Ishikawa (cell line): ENCODE measurements at regions not wholly inside any gene's neighbourhood (a gene's known extent, or its start where the extent isn't known, plus 50 kb on each side); places are given as distances from the start of the nearest gene placed in this dataset.

ENCODE experiments used
- CEBPB ChIP-seq: IDR thresholded peaks from 2 replicates; pipeline ENCODE4 v1.6.1; 2012
- CREB1 ChIP-seq: IDR thresholded peaks from 2 replicates; pipeline ENCODE4 v1.6.1; 2012; ENCODE audit warnings: low read depth
- EGR1 ChIP-seq: IDR thresholded peaks from 2 replicates; pipeline ENCODE4 v1.6.1; 2012
- EP300 ChIP-seq: IDR thresholded peaks from 2 replicates; pipeline ENCODE4 v1.6.1; 2012; ENCODE audit warnings: borderline replicate concordance
- FOXM1 ChIP-seq: IDR thresholded peaks from 2 replicates; pipeline ENCODE4 v1.6.1; 2012; ENCODE audit warnings: low read depth, borderline replicate concordance
- NFIC ChIP-seq: IDR thresholded peaks from 2 replicates; pipeline ENCODE4 v1.6.1; 2012
- RAD21 ChIP-seq: IDR thresholded peaks from 2 replicates; pipeline ENCODE4 v1.6.1; 2012; ENCODE audit warnings: low read depth
- TAF1 ChIP-seq: IDR thresholded peaks from 2 replicates; pipeline ENCODE4 v1.6.1; 2012; ENCODE audit warnings: low read depth, mild to moderate bottlenecking
- TCF12 ChIP-seq: IDR thresholded peaks from 2 replicates; pipeline ENCODE4 v1.6.1; 2012; ENCODE audit warnings: low read depth
- TEAD4 ChIP-seq: IDR thresholded peaks from 2 replicates; pipeline ENCODE4 v1.6.1; 2012
- USF1 ChIP-seq: IDR thresholded peaks from 2 replicates; pipeline ENCODE4 v1.6.1; 2012
- YY1 ChIP-seq: IDR thresholded peaks from 2 replicates; pipeline ENCODE4 v1.6.1; 2012; ENCODE audit warnings: low read depth
- ZBTB7A ChIP-seq: IDR thresholded peaks from 2 replicates; pipeline ENCODE4 v1.6.1; 2012; ENCODE audit warnings: low read depth
- TF ChIP-seq, protein P1 (sequence below): IDR thresholded peaks from 2 replicates; pipeline ENCODE4 v1.6.1; 2012
- TF ChIP-seq, protein P2 (sequence below): IDR thresholded peaks from 2 replicates; pipeline ENCODE4 v1.6.1; 2012; ENCODE audit warnings: low read depth, mild to moderate bottlenecking

DNA sequence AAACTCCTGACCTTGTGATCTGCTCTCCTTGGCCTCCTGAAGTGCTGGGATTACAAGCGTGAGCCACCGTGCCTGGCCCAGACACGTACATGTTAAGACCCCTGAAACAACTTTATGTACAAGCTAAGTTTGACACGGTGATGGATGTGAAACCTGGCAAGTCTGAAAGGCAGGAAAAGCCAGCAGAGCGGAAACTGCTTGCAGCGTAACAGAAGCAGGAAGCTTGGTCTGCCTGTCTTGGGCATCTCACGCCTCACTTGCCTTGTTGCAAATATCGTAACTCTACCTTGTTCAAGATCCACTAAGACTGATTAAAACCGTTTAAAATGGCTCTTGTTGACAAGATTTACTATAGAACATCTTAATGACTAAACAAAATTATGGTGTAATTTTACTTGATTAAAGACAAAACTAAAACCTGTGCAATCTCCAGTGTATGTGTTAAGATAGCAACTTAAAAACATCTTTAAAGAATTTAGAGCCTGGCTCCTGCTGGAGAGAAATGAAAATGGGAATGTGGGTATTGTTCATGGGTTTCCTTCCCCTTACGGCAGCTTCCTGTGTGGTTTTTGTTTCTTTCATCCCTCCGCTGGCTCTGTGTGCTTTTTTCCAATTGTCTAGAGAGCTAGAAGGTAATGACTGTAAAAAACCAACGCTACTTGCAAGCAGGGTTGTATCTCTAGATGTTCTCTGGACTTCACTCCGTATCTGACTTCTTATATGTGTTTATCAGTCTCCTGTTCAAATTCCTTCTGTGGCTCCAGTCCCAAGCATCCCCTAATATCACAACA is 477.6 kb downstream of the XYLT1 start:
- TF ChIP-seq RAD21 = no peak
- TF ChIP-seq, protein P1, sequence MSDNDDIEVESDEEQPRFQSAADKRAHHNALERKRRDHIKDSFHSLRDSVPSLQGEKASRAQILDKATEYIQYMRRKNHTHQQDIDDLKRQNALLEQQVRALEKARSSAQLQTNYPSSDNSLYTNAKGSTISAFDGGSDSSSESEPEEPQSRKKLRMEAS = no peak
- TF ChIP-seq CEBPB = no peak
- TF ChIP-seq EP300 = no peak
- no peak for TF ChIP-seq USF1
- TF ChIP-seq TAF1 = no peak
- no peak for TF ChIP-seq CREB1
- TF ChIP-seq, protein P2, sequence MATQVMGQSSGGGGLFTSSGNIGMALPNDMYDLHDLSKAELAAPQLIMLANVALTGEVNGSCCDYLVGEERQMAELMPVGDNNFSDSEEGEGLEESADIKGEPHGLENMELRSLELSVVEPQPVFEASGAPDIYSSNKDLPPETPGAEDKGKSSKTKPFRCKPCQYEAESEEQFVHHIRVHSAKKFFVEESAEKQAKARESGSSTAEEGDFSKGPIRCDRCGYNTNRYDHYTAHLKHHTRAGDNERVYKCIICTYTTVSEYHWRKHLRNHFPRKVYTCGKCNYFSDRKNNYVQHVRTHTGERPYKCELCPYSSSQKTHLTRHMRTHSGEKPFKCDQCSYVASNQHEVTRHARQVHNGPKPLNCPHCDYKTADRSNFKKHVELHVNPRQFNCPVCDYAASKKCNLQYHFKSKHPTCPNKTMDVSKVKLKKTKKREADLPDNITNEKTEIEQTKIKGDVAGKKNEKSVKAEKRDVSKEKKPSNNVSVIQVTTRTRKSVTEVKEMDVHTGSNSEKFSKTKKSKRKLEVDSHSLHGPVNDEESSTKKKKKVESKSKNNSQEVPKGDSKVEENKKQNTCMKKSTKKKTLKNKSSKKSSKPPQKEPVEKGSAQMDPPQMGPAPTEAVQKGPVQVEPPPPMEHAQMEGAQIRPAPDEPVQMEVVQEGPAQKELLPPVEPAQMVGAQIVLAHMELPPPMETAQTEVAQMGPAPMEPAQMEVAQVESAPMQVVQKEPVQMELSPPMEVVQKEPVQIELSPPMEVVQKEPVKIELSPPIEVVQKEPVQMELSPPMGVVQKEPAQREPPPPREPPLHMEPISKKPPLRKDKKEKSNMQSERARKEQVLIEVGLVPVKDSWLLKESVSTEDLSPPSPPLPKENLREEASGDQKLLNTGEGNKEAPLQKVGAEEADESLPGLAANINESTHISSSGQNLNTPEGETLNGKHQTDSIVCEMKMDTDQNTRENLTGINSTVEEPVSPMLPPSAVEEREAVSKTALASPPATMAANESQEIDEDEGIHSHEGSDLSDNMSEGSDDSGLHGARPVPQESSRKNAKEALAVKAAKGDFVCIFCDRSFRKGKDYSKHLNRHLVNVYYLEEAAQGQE = no peak
- TF ChIP-seq TEAD4 = no peak
- TF ChIP-seq FOXM1 = no peak
- TF ChIP-seq YY1 = no peak
- no peak for TF ChIP-seq ZBTB7A
- no peak for TF ChIP-seq EGR1
- no peak for TF ChIP-seq TCF12

GRCh38 chr16:16994831-16995230 is 475.9 kb downstream of the XYLT1 start:
- no peak for TF ChIP-seq CEBPB
- no peak for TF ChIP-seq ZBTB7A
- no peak for TF ChIP-seq EP300
- TF ChIP-seq CREB1 = no peak
- TF ChIP-seq USF1 = no peak
- TF ChIP-seq TCF12 = no peak
- TF ChIP-seq RAD21 = no peak

DNA sequence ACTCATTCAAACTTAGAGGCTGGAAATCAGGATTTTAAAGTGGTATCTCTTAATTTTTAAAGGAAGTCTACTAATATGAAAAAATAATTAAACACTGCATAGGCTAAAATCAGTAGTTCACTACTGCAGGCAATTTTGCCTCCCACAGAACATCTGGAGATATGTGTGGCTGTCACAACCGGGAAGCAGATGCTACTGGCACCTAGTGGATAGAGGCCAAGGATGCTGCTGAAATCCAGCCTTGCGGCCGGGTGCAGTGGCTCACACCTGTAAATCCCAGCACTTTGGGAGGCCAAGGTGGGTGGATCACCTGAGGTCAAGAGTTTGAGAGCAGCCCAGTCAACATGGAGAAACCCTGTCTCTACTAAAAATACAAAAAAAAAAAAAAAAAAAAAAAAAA is 473.9 kb downstream of the XYLT1 start:
- TF ChIP-seq TEAD4 (no peak), ZBTB7A (no peak), NFIC (no peak), TCF12 (no peak), CEBPB (no peak), EP300 (no peak), TAF1 (no peak), CREB1 (no peak), USF1 (no peak), FOXM1 (no peak), EGR1 (no peak), YY1 (no peak), RAD21 (no peak)
- TF ChIP-seq, protein P1 = no peak
- TF ChIP-seq, protein P2 = no peak

DNA sequence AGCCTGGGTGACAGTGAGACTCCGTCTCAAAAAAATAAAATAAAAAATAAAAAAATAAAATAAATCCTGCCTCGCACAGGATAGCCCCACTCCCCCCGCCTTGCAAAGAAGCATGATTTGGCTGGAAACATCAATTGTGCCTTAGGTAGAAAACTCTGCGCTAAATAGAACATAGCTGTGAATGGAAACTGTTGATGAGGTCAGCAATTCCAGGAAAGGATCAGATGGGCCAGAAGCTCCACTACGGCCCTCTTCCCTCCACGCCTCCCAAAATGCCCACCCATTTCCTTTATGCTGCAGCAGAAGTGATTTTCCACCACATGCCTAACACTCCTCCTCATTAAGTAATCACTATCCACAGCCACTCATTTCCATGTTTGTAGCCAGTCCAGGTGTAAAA is 473.4 kb downstream of the XYLT1 start:
- no peak for TF ChIP-seq FOXM1
- no peak for TF ChIP-seq CEBPB
- TF ChIP-seq RAD21 = no peak
- no peak for TF ChIP-seq EP300
- TF ChIP-seq, protein P2 = no peak
- no peak for TF ChIP-seq YY1
- TF ChIP-seq TAF1 = no peak
- TF ChIP-seq TCF12 = no peak
- TF ChIP-seq, protein P1 = no peak
- no peak for TF ChIP-seq ZBTB7A
